CD4-positive, CD25-positive, alpha-beta regulatory T cell (primary cell): ENCODE measurements at regions not wholly inside any gene's neighbourhood (a gene's known extent, or its start where the extent isn't known, plus 50 kb on each side); places are given as distances from the start of the nearest gene placed in this dataset.

Experiments used
- ATAC-seq, 2 donors: fragments of 150-1000 bp; cut with Tn5 transposase; one replicate each; pipeline ENCODE4 v1.10.0; 2021; ENCODE audit warnings: low read depth in 2 of 2, moderate number of reproducible peaks in 2 of 2, moderate library complexity in 1 of 2
- DNase-seq, 3 donors: peaks; one replicate each; pipeline versions ENCODE4 v3.0.0 to v3.0.0-alpha.2; 2012 to 2022; ENCODE audit warnings: mixed read lengths in 1 of 3
- H3K27ac ChIP-seq: one replicate; pipeline ENCODE4 v1.7.0; 2013; ENCODE audit warnings: mild to moderate bottlenecking, low read length; ENCODE audit not compliant: insufficient read depth, poor library complexity, severe bottlenecking
- H3K27me3 ChIP-seq: one replicate; pipeline ENCODE4 v1.7.0; 2013; ENCODE audit warnings: low read length; ENCODE audit not compliant: control insufficient read depth, insufficient read depth
- H3K36me3 ChIP-seq: one replicate; pipeline ENCODE4 v1.7.0; 2013; ENCODE audit warnings: mild to moderate bottlenecking, low read length, moderate library complexity; ENCODE audit not compliant: control insufficient read depth, insufficient read depth
- H3K4me1 ChIP-seq: 2 replicates; pipeline ENCODE4 v1.7.0; 2013; ENCODE audit warnings: mild to moderate bottlenecking, low read length; ENCODE audit not compliant: insufficient read depth, control insufficient read depth, poor library complexity, severe bottlenecking
- H3K4me3 ChIP-seq: one replicate; pipeline ENCODE4 v1.7.0; 2013; ENCODE audit warnings: low read depth, mild to moderate bottlenecking, low read length, moderate library complexity
- H3K9me3 ChIP-seq, 2 experiments: 1 replicate in 1 of 2; 2 replicates in 1 of 2; pipeline ENCODE4 v1.7.0; 2013; ENCODE audit warnings: low read length in 2 of 2, mild to moderate bottlenecking in 1 of 2, moderate library complexity in 1 of 2; ENCODE audit not compliant: control insufficient read depth in 2 of 2
- H3K27ac Mint-ChIP-seq, 3 donors: one replicate each; pipeline ENCODE4 v1.8.0; 2020 to 2022; ENCODE audit warnings: mild to moderate bottlenecking in 3 of 3, mixed read lengths in 3 of 3, moderate library complexity in 2 of 3
- H3K27me3 Mint-ChIP-seq: one replicate; pipeline ENCODE4 v1.8.0; 2022; ENCODE audit warnings: mild to moderate bottlenecking, mixed read lengths
- H3K36me3 Mint-ChIP-seq: one replicate; pipeline ENCODE4 v1.8.0; 2020; ENCODE audit warnings: mixed read lengths
- H3K4me1 Mint-ChIP-seq, 4 donors: one replicate each; pipeline ENCODE4 v1.8.0; 2020 to 2022; ENCODE audit warnings: mixed read lengths in 4 of 4, mild to moderate bottlenecking in 1 of 4
- H3K4me3 Mint-ChIP-seq, 4 donors: one replicate each; pipeline ENCODE4 v1.8.0; 2020 to 2022; ENCODE audit warnings: mild to moderate bottlenecking in 4 of 4, mixed read lengths in 4 of 4, moderate library complexity in 3 of 4
- H3K9me3 Mint-ChIP-seq, 7 donors: one replicate each; pipeline ENCODE4 v1.8.0; 2020 to 2022; ENCODE audit warnings: mixed read lengths in 7 of 7, mild to moderate bottlenecking in 3 of 7, moderate library complexity in 2 of 7

- H3K36me3 Mint-ChIP-seq = peaks cover 5% of the 10 kb centered on the region
- no peaks in the 10 kb centered on the region for H3K4me1 ChIP-seq
- H3K27ac ChIP-seq = no peak overlapping the region
- H3K9me3 ChIP-seq = no peaks in the 10 kb centered on the region
- H3K36me3 ChIP-seq = no peaks in the 10 kb centered on the region
- no peaks in the 10 kb centered on the region for H3K27me3 Mint-ChIP-seq
- DNase-seq = peak in 1 of 3 donors; percentile 16
- ATAC-seq = no peak
- H3K27me3 ChIP-seq = no peaks in the 10 kb centered on the region
- H3K9me3 Mint-ChIP-seq = no peaks in the 10 kb centered on the region
- H3K27ac Mint-ChIP-seq = peak overlapping the region in 1 of 3 donors; percentile 9
- H3K4me3 ChIP-seq = no peak overlapping the region
- peaks cover 0 to 42% (median 11%) of the 10 kb centered on the region in 4 donors for H3K4me1 Mint-ChIP-seq
- H3K4me3 Mint-ChIP-seq = no peak overlapping the region
Measured at GRCh38 chr12:107431942-107432341, 253.7 kb upstream of the PWP1 start.

DNA sequence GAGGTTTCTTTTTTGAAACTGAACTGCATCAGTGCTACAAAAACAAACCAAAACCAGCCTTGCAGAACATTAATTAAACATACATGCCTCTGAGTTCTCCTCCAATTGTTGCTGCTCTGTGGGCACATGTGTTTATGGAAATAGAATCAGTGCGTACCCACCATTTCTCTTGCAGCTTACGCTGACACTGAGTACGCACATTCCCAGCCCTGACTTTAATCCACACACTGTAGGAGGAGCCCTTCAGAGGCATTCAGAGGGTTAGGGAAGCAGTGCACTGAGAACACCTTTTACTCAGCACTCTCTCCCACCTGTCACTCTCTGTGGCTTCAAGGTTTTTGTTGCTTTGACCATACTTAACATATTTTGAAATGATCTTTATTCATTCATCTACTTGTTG is 250.5 kb upstream of the PWP1 start:
- Mint-ChIP-seq H3K27ac (peak overlapping the region in 1 of 3 donors; percentile 33), H3K36me3 (no peaks in the 10 kb centered on the region), H3K27me3 (no peaks in the 10 kb centered on the region), H3K4me3 (no peak overlapping the region), H3K4me1 (peaks cover 0 to 34% (median 12%) of the 10 kb centered on the region in 4 donors), H3K9me3 (peaks cover 0 to 2% (median 0%) of the 10 kb centered on the region in 7 donors)
- no peak overlapping the region for H3K27ac ChIP-seq
- H3K36me3 ChIP-seq = no peaks in the 10 kb centered on the region
- no peaks in the 10 kb centered on the region for H3K4me1 ChIP-seq
- no peak for DNase-seq
- H3K4me3 ChIP-seq = no peak overlapping the region
- ATAC-seq = no peak
- H3K27me3 ChIP-seq = no peaks in the 10 kb centered on the region
- no peaks in the 10 kb centered on the region for H3K9me3 ChIP-seq

- Mint-ChIP-seq H3K27ac (peak overlapping the region in 1 of 3 donors; percentile 33), H3K4me3 (no peak overlapping the region), H3K36me3 (peaks cover 2% of the 10 kb centered on the region), H3K9me3 (peaks cover 0 to 2% (median 0%) of the 10 kb centered on the region in 7 donors), H3K27me3 (no peaks in the 10 kb centered on the region), H3K4me1 (peaks cover 0 to 34% (median 13%) of the 10 kb centered on the region in 4 donors)
- Histone ChIP-seq H3K4me3 (no peak overlapping the region), H3K9me3 (no peaks in the 10 kb centered on the region), H3K4me1 (no peaks in the 10 kb centered on the region), H3K36me3 (no peaks in the 10 kb centered on the region), H3K27ac (no peak overlapping the region), H3K27me3 (no peaks in the 10 kb centered on the region)
- DNase-seq (no peak), ATAC-seq (no peak)
Measured at GRCh38 chr12:107435520-107435919, 250.1 kb upstream of the PWP1 start.

- H3K4me3 ChIP-seq = no peak overlapping the region
- Mint-ChIP-seq H3K36me3 (peaks cover 3% of the 10 kb centered on the region), H3K27ac (no peak overlapping the region), H3K4me3 (no peak overlapping the region), H3K4me1 (peaks cover 0 to 38% (median 12%) of the 10 kb centered on the region in 4 donors), H3K27me3 (no peaks in the 10 kb centered on the region), H3K9me3 (peaks cover 0 to 2% (median 0%) of the 10 kb centered on the region in 7 donors)
- DNase-seq (no peak), ATAC-seq (no peak)
- no peaks in the 10 kb centered on the region for H3K9me3 ChIP-seq
- H3K27me3 ChIP-seq = no peaks in the 10 kb centered on the region
- H3K36me3 ChIP-seq = no peaks in the 10 kb centered on the region
- H3K4me1 ChIP-seq = no peaks in the 10 kb centered on the region
- H3K27ac ChIP-seq = no peak overlapping the region
Measured at GRCh38 chr12:107436376-107436775, 249.2 kb upstream of the PWP1 start.

DNA sequence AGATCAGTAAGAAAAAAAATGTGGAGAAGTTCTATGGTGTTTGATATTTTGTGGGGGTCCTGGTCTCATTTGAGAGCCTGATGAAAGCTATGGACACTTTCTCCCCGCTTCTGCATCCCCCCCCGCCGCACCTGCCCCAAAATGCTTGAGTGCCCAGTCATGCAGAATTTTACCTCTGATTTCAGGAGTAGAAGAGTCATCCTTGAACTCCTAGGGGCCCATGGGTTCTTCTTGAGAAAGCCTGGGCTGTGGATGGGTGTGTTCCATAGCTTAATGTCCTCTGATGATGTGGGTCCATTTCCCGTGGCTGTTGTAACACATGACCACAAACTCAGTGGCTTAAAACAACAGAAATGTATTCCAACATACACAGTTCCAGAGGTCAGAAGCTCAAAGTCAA is 248.8 kb upstream of the PWP1 start:
- no peak overlapping the region for H3K4me3 Mint-ChIP-seq
- Histone ChIP-seq H3K4me1 (no peaks in the 10 kb centered on the region), H3K27me3 (no peaks in the 10 kb centered on the region), H3K9me3 (no peaks in the 10 kb centered on the region), H3K27ac (no peak overlapping the region), H3K4me3 (no peak overlapping the region), H3K36me3 (no peaks in the 10 kb centered on the region)
- ATAC-seq (no peak), DNase-seq (no peak)
- peaks cover 3% of the 10 kb centered on the region for H3K36me3 Mint-ChIP-seq
- peaks cover 0 to 35% (median 11%) of the 10 kb centered on the region in 4 donors for H3K4me1 Mint-ChIP-seq
- H3K9me3 Mint-ChIP-seq = peaks cover 0 to 2% (median 0%) of the 10 kb centered on the region in 7 donors
- H3K27ac Mint-ChIP-seq = no peak overlapping the region
- H3K27me3 Mint-ChIP-seq = no peaks in the 10 kb centered on the region

DNA sequence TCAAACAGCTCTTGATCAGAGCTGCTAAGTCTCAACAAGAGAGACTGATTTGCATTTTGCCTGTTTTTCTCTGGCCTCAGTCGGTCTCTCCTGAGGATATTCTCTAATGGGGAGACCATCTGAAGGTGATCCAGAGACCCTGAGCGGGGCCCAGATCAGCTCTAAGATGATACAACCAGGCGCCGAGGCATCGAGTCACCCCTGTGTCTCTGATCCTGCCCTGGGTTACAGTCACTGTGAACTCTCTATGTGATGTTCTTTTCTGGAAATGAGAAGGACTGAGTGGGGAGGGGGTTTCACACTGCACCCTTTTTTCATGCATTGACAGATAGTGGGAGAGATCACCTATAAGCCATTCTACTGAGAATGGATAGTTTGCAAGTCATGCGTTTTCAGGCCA is 247.6 kb upstream of the PWP1 start:
- no peaks in the 10 kb centered on the region for H3K36me3 ChIP-seq
- peaks cover 0 to 28% (median 10%) of the 10 kb centered on the region in 4 donors for H3K4me1 Mint-ChIP-seq
- no peaks in the 10 kb centered on the region for H3K4me1 ChIP-seq
- no peak overlapping the region for H3K4me3 Mint-ChIP-seq
- no peak overlapping the region for H3K4me3 ChIP-seq
- peaks cover 3% of the 10 kb centered on the region for H3K36me3 Mint-ChIP-seq
- no peak overlapping the region for H3K27ac Mint-ChIP-seq
- H3K27me3 Mint-ChIP-seq = no peaks in the 10 kb centered on the region
- DNase-seq = no peak
- H3K9me3 Mint-ChIP-seq = peaks cover 0 to 2% (median 0%) of the 10 kb centered on the region in 7 donors
- H3K9me3 ChIP-seq = no peaks in the 10 kb centered on the region
- H3K27ac ChIP-seq = no peak overlapping the region
- H3K27me3 ChIP-seq = no peaks in the 10 kb centered on the region
- ATAC-seq = no peak

- Histone ChIP-seq H3K9me3 (no peaks in the 10 kb centered on the region), H3K4me1 (no peaks in the 10 kb centered on the region), H3K36me3 (no peaks in the 10 kb centered on the region), H3K4me3 (no peak overlapping the region), H3K27ac (no peak overlapping the region), H3K27me3 (no peaks in the 10 kb centered on the region)
- H3K4me1 Mint-ChIP-seq = peaks cover 0 to 38% (median 11%) of the 10 kb centered on the region in 4 donors
- ATAC-seq (no peak), DNase-seq (no peak)
- H3K9me3 Mint-ChIP-seq = peaks cover 0 to 2% (median 0%) of the 10 kb centered on the region in 7 donors
- H3K27ac Mint-ChIP-seq = peak overlapping the region in 1 of 3 donors; percentile 35
- no peak overlapping the region for H3K4me3 Mint-ChIP-seq
- peaks cover 3% of the 10 kb centered on the region for H3K36me3 Mint-ChIP-seq
- H3K27me3 Mint-ChIP-seq = no peaks in the 10 kb centered on the region
Measured at GRCh38 chr12:107439026-107439738, 246.4 kb upstream of the PWP1 start.

- DNase-seq (no peak), ATAC-seq (no peak)
- Histone ChIP-seq H3K27me3 (no peaks in the 10 kb centered on the region), H3K27ac (no peak overlapping the region), H3K9me3 (no peaks in the 10 kb centered on the region), H3K4me3 (no peak overlapping the region), H3K36me3 (no peaks in the 10 kb centered on the region), H3K4me1 (no peaks in the 10 kb centered on the region)
- H3K27ac Mint-ChIP-seq = peak overlapping the region in 2 of 3 donors; percentile 22 to 76
- peaks cover 0 to 2% (median 0%) of the 10 kb centered on the region in 7 donors for H3K9me3 Mint-ChIP-seq
- H3K4me1 Mint-ChIP-seq = peaks cover 0 to 46% (median 12%) of the 10 kb centered on the region in 4 donors
- H3K27me3 Mint-ChIP-seq = no peaks in the 10 kb centered on the region
- peaks cover 8% of the 10 kb centered on the region for H3K36me3 Mint-ChIP-seq
- H3K4me3 Mint-ChIP-seq = peak overlapping the region in 1 of 4 donors; percentile 39
Measured at GRCh38 chr12:107440606-107441005, 245.0 kb upstream of the PWP1 start.
